Keratinocyte (primary cell): ENCODE measurements at regions not wholly inside any gene's neighbourhood (a gene's known extent, or its start where the extent isn't known, plus 50 kb on each side); places are given as distances from the start of the nearest gene placed in this dataset.

ENCODE experiments used
- DNase-seq: peaks from one replicate; pipeline ENCODE4 v3.0.0-alpha.2; 2011; ENCODE audit warnings: low read depth, missing footprints, low spot score
- FAIRE-seq: peaks from 2 replicates; lab custom pipeline; 2011; peaks lifted over from hg19 to GRCh38; lab: Jason Lieb, UNC
- H2AFZ ChIP-seq: 2 replicates; pipeline ENCODE4 v1.6.0; 2012; ENCODE audit warnings: low read length, control low read depth, inconsistent platforms; ENCODE audit not compliant: control insufficient read depth
- H3K27ac ChIP-seq: 2 replicates; pipeline ENCODE4 v1.5.1; 2011; ENCODE audit warnings: low read length; ENCODE audit not compliant: control insufficient read depth, insufficient read depth
- H3K27me3 ChIP-seq: 3 replicates; pipeline ENCODE4 v1.6.0; 2011; ENCODE audit warnings: low read length; ENCODE audit not compliant: control insufficient read depth, insufficient read depth; ENCODE audit errors: extremely low read depth
- H3K36me3 ChIP-seq, 2 experiments: 2 replicates in 1 of 2; 3 replicates in 1 of 2; pipeline ENCODE4 v1.5.1; 2011; ENCODE audit warnings: low read length in 2 of 2, mild to moderate bottlenecking in 1 of 2; ENCODE audit not compliant: control insufficient read depth in 2 of 2, insufficient read depth in 2 of 2; ENCODE audit errors: extremely low read depth in 1 of 2
- H3K4me1 ChIP-seq: 3 replicates; pipeline ENCODE4 v1.5.1; 2011; ENCODE audit warnings: low read length; ENCODE audit not compliant: control insufficient read depth, insufficient read depth; ENCODE audit errors: extremely low read depth
- H3K4me2 ChIP-seq: 3 replicates; pipeline ENCODE4 v1.6.0; 2011; ENCODE audit warnings: low read depth, low read length; ENCODE audit not compliant: control insufficient read depth, insufficient read depth; ENCODE audit errors: extremely low read depth
- H3K4me3 ChIP-seq, 3 experiments: fragments of 200-600 bp in 1 of 3; sonication (generic) in 1 of 3; 2 replicates in 2 of 3; 3 replicates in 1 of 3; pipeline ENCODE4 v1.5.1; 2011 to 2016; ENCODE audit warnings: low read length in 3 of 3, mild to moderate bottlenecking in 3 of 3, control low read depth in 2 of 3, inconsistent platforms in 1 of 3, low read depth in 1 of 3, mixed read lengths in 1 of 3, mixed run types in 1 of 3, moderate library complexity in 1 of 3; ENCODE audit not compliant: control insufficient read depth in 2 of 3, insufficient read depth in 2 of 3; ENCODE audit errors: extremely low read depth in 1 of 3
- H3K79me2 ChIP-seq: 2 replicates; pipeline ENCODE4 v1.6.0; 2012; ENCODE audit warnings: low read length; ENCODE audit not compliant: control insufficient read depth, insufficient read depth
- H3K9ac ChIP-seq: 3 replicates; pipeline ENCODE4 v1.6.0; 2011; ENCODE audit warnings: low read length; ENCODE audit not compliant: control insufficient read depth, insufficient read depth; ENCODE audit errors: extremely low read depth
- H3K9me1 ChIP-seq: 3 replicates; pipeline ENCODE4 v1.6.0; 2011; ENCODE audit warnings: low read length; ENCODE audit not compliant: control insufficient read depth, insufficient read depth; ENCODE audit errors: extremely low read depth
- H3K9me3 ChIP-seq: 2 replicates; pipeline ENCODE4 v1.5.1; 2012; ENCODE audit warnings: low read depth, low read length; ENCODE audit not compliant: control insufficient read depth
- H4K20me1 ChIP-seq: 3 replicates; pipeline ENCODE4 v1.6.0; 2011; ENCODE audit warnings: low read length; ENCODE audit not compliant: control insufficient read depth, insufficient read depth; ENCODE audit errors: extremely low read depth
- EZH2 ChIP-seq: IDR thresholded peaks from one replicate; pipeline ENCODE4 v1.6.1; 2012; ENCODE audit warnings: inconsistent platforms, mild to moderate bottlenecking, low read length, moderate library complexity
- dilution Hi-C: fragments of 300-500 bp; cut with MboI; formaldehyde crosslinking; loops from one replicate; pipeline ENCODE4 v1.7.0; 2020; ENCODE audit warnings: low sequenced_read_pairs; ENCODE audit not compliant: extremely low pct_ligation_motif_present
- TF ChIP-seq, protein P1 (sequence below), 3 experiments: IDR thresholded peaks in 1 of 3; conservative IDR thresholded peaks in 1 of 3; optimal IDR thresholded peaks in 1 of 3; 2 replicates in 2 of 3; 3 replicates in 1 of 3; pipeline versions ENCODE3 to v1.5.1; 2011; ENCODE audit warnings: low read length in 3 of 3, mild to moderate bottlenecking in 3 of 3, moderate library complexity in 2 of 3, control low read depth in 1 of 3, inconsistent platforms in 1 of 3; ENCODE audit not compliant: insufficient read depth in 2 of 3; ENCODE audit errors: extremely low read depth in 1 of 3

DNA sequence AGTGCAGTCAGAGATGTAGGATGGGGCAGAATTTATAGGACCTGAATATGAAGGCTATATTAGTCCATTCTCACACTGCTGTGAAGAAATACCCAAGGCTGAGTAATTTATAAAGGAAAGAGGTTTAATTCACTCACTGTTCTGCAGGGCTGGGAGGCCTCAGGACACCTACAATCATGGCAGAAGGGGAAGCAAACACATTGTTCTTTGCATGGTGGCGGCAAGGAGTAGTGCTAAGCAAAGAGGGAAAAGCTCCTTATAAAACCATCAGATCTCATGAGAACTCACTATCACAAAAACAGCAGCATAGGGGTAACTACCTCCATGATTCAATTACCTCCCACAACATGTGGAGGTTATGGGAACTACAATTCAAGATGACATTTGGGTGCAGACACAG, 76.8 kb upstream of the MSTN start:
- no peak overlapping the region for H3K4me3 ChIP-seq
- H4K20me1 ChIP-seq, result no peaks in the 10 kb centered on the region
- no peak overlapping the region for H3K27ac ChIP-seq
- peaks cover 2% of the 10 kb centered on the region for H3K9me3 ChIP-seq
- TF ChIP-seq, protein P1, sequence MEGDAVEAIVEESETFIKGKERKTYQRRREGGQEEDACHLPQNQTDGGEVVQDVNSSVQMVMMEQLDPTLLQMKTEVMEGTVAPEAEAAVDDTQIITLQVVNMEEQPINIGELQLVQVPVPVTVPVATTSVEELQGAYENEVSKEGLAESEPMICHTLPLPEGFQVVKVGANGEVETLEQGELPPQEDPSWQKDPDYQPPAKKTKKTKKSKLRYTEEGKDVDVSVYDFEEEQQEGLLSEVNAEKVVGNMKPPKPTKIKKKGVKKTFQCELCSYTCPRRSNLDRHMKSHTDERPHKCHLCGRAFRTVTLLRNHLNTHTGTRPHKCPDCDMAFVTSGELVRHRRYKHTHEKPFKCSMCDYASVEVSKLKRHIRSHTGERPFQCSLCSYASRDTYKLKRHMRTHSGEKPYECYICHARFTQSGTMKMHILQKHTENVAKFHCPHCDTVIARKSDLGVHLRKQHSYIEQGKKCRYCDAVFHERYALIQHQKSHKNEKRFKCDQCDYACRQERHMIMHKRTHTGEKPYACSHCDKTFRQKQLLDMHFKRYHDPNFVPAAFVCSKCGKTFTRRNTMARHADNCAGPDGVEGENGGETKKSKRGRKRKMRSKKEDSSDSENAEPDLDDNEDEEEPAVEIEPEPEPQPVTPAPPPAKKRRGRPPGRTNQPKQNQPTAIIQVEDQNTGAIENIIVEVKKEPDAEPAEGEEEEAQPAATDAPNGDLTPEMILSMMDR (optimal IDR thresholded peaks at IDR 0.05 in 1 of 3, IDR thresholded peaks at IDR 0.05 in 1 of 3, conservative IDR thresholded peaks at IDR 0.05 in 1 of 3; ENCODE audit: extremely low read depth in 1 of 3, insufficient read depth in 2 of 3, low read length in 3 of 3), result no peak
- no peak for TF ChIP-seq EZH2
- H3K9ac ChIP-seq, result no peak overlapping the region
- H3K9me1 ChIP-seq, result no peaks in the 10 kb centered on the region
- no peaks in the 10 kb centered on the region for H3K79me2 ChIP-seq
- no peak for DNase-seq
- H3K27me3 ChIP-seq, result no peaks in the 10 kb centered on the region
- no peak overlapping the region for H2AFZ ChIP-seq
- dilution Hi-C loops, result no loop called here
- no peak overlapping the region for H3K4me2 ChIP-seq
- H3K4me1 ChIP-seq, result no peaks in the 10 kb centered on the region
- FAIRE-seq, result no peak
- H3K36me3 ChIP-seq, result no peaks in the 10 kb centered on the region

DNA sequence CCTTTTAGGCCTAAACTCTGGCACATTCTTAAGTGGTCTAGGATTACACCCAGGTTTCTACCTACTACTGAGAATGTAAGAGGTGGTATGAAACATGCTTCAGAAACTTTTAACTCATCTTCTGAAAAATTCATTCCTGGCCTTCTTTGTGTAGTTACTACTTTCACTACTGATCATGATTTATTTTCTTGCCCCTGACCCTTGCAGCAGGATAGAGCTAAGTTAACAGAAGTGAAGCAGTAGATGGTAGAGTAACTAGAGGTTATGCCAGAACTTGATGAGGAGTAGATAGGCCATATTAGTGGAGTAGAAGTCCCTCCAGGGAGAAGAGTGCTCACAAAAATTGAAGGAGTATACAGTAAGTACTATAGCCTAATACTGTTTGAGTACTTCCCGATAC, 75.5 kb upstream of the MSTN start:
- Histone ChIP-seq H3K9me1 (no peaks in the 10 kb centered on the region), H4K20me1 (no peaks in the 10 kb centered on the region), H3K4me2 (no peak overlapping the region), H3K79me2 (no peaks in the 10 kb centered on the region), H3K36me3 (no peaks in the 10 kb centered on the region), H3K4me1 (no peaks in the 10 kb centered on the region), H3K4me3 (no peak overlapping the region), H3K9me3 (peaks cover 2% of the 10 kb centered on the region), H3K9ac (no peak overlapping the region), H2AFZ (no peak overlapping the region), H3K27me3 (no peaks in the 10 kb centered on the region), H3K27ac (no peak overlapping the region)
- dilution Hi-C loops, result no loop called here
- FAIRE-seq (no peak), DNase-seq (no peak)
- TF ChIP-seq, protein P1 (optimal IDR thresholded peaks at IDR 0.05 in 1 of 3, IDR thresholded peaks at IDR 0.05 in 1 of 3, conservative IDR thresholded peaks at IDR 0.05 in 1 of 3; ENCODE audit: extremely low read depth in 1 of 3, insufficient read depth in 2 of 3, low read length in 3 of 3), result no peak
- no peak for TF ChIP-seq EZH2
